SK-N-SH (cell line): ENCODE measurements at regions not wholly inside any gene's neighbourhood (a gene's known extent, or its start where the extent isn't known, plus 50 kb on each side); places are given as distances from the start of the nearest gene placed in this dataset.

ENCODE experiments used
- CTCF ChIA-PET: fragments of 300-600, 350-600 bp; formaldehyde crosslinking; extraction: SDS; loops from one replicate; lab custom pipeline; 2021; lab: Yijun Ruan, JAX
- POLR2A ChIA-PET: fragments of 350-600 bp; sonication (Branson Sonifier 250); formaldehyde crosslinking; extraction: SDS; loops from one replicate; lab custom pipeline; 2020; ENCODE audit warnings: antibody characterized with exemption, inconsistent platforms; lab: Yijun Ruan, JAX
- DNase-seq: peaks from one replicate; pipeline ENCODE4 v3.0.0; 2012
- H2AFZ ChIP-seq: fragments of 200-600 bp; sonication (generic); 2 replicates; pipeline ENCODE4 v1.8.1; 2016; ENCODE audit warnings: antibody characterized with exemption, mild to moderate bottlenecking, low read depth
- H3F3A ChIP-seq: fragments of 200-600 bp; sonication (generic); replicated peaks from 2 replicates; pipeline ENCODE3; 2016; ENCODE audit warnings: antibody characterized with exemption, mild to moderate bottlenecking; ENCODE audit not compliant: insufficient read depth
- H3K27ac ChIP-seq, 2 experiments: fragments of 200-500 bp in 1 of 2; fragments of 200-600 bp in 1 of 2; sonication (Bioruptor generic) in 1 of 2; sonication (generic), shearing (Covaris generic) in 1 of 2; 2 replicates each; pipeline versions ENCODE4 v1.5.1 to v1.6.1; 2014 to 2016; ENCODE audit warnings: low read depth in 2 of 2, inconsistent platforms in 1 of 2, low read length in 1 of 2, mild to moderate bottlenecking in 1 of 2, mixed read lengths in 1 of 2
- H3K27me3 ChIP-seq: fragments of 200-600 bp; sonication (generic), shearing (Covaris generic); 2 replicates; pipeline ENCODE4 v1.6.1; 2016; ENCODE audit warnings: mixed run types; ENCODE audit not compliant: insufficient read depth
- H3K36me3 ChIP-seq, 2 experiments: fragments of 200-500 bp in 1 of 2; fragments of 200-600 bp in 1 of 2; sonication (Bioruptor generic) in 1 of 2; sonication (generic) in 1 of 2; replicated peaks in 1 of 2; 2 replicates each; pipeline versions ENCODE3 to v1.5.1; 2014 to 2016; ENCODE audit warnings: low read length in 1 of 2, mild to moderate bottlenecking in 1 of 2; ENCODE audit not compliant: insufficient read depth in 2 of 2, control insufficient read depth in 1 of 2
- H3K4me1 ChIP-seq, 2 experiments: fragments of 200-500 bp in 1 of 2; fragments of 200-600 bp in 1 of 2; sonication (Bioruptor generic) in 1 of 2; sonication (generic), shearing (Covaris generic) in 1 of 2; 2 replicates each; pipeline versions ENCODE4 v1.5.1 to v1.6.1; 2014 to 2016; ENCODE audit warnings: low read depth in 1 of 2, low read length in 1 of 2, mixed run types in 1 of 2; ENCODE audit not compliant: insufficient read depth in 2 of 2, control insufficient read depth in 1 of 2
- H3K4me2 ChIP-seq: fragments of 200-600 bp; sonication (generic), shearing (Covaris generic); 2 replicates; pipeline ENCODE4 v1.6.1; 2017; ENCODE audit warnings: mixed run types
- H3K4me3 ChIP-seq, 2 experiments: fragments of 200-500 bp in 1 of 2; fragments of 200-600 bp in 1 of 2; sonication (Bioruptor generic) in 1 of 2; sonication (generic), shearing (Covaris generic) in 1 of 2; 2 replicates each; pipeline versions ENCODE4 v1.5.1 to v1.8.1; 2014 to 2016; ENCODE audit warnings: low read depth in 2 of 2, inconsistent platforms in 1 of 2, low read length in 1 of 2, mild to moderate bottlenecking in 1 of 2, mixed read lengths in 1 of 2, moderate library complexity in 1 of 2
- H3K79me2 ChIP-seq: fragments of 200-600 bp; sonication (generic); 2 replicates; pipeline ENCODE4 v1.8.1; 2017; ENCODE audit warnings: mild to moderate bottlenecking; ENCODE audit not compliant: insufficient read depth
- H3K9ac ChIP-seq: fragments of 200-600 bp; sonication (generic); 2 replicates; pipeline ENCODE4 v1.6.1; 2017; ENCODE audit warnings: mixed run types
- H3K9me2 ChIP-seq: fragments of 200-600 bp; sonication (generic); 2 replicates; pipeline ENCODE4 v1.6.1; 2017; ENCODE audit warnings: mixed run types
- H3K9me3 ChIP-seq: fragments of 200-600 bp; sonication (generic); 2 replicates; pipeline ENCODE4 v1.6.1; 2017; ENCODE audit warnings: mixed run types, mild to moderate bottlenecking, moderate library complexity
- H4K20me1 ChIP-seq: fragments of 200-600 bp; sonication (generic); 2 replicates; pipeline ENCODE4 v1.6.1; 2017; ENCODE audit warnings: mild to moderate bottlenecking, mixed run types; ENCODE audit not compliant: insufficient read depth
- ELF1 ChIP-seq: IDR thresholded peaks from 2 replicates; pipeline ENCODE4 v1.4.0; 2012
- EZH2phosphoT487 ChIP-seq: fragments of 200-600 bp; sonication (generic); IDR thresholded peaks from 2 replicates; pipeline ENCODE4 v1.6.1; 2017; ENCODE audit warnings: low read depth, mixed run types, mild to moderate bottlenecking, antibody characterized with exemption, moderate library complexity, borderline replicate concordance
- FOSL2 ChIP-seq: IDR thresholded peaks from 2 replicates; pipeline ENCODE4 v1.4.0; 2012; ENCODE audit warnings: low read depth, mild to moderate bottlenecking, moderate library complexity, borderline replicate concordance
- FOXM1 ChIP-seq: IDR thresholded peaks from 2 replicates; pipeline ENCODE4 v1.4.0; 2012; ENCODE audit warnings: low read depth, mild to moderate bottlenecking
- GABPA ChIP-seq: IDR thresholded peaks from 2 replicates; pipeline ENCODE4 v1.4.0; 2012; ENCODE audit warnings: low read depth, mild to moderate bottlenecking
- MXI1 ChIP-seq: IDR thresholded peaks from 2 replicates; pipeline ENCODE4 v1.6.1; 2012; ENCODE audit warnings: mild to moderate bottlenecking, low read depth, low read length, improper control_type of control experiment
- NFIC ChIP-seq: IDR thresholded peaks from 2 replicates; pipeline ENCODE4 v1.4.0; 2012; ENCODE audit warnings: borderline replicate concordance
- RAD21 ChIP-seq: IDR thresholded peaks from 2 replicates; pipeline ENCODE4 v1.6.1; 2012; ENCODE audit warnings: mild to moderate bottlenecking, low read length
- RFX5 ChIP-seq: IDR thresholded peaks from 2 replicates; pipeline ENCODE4 v1.6.1; 2012; ENCODE audit warnings: mild to moderate bottlenecking, improper control_type of control experiment, low read length
- SIN3A ChIP-seq: IDR thresholded peaks from 2 replicates; pipeline ENCODE4 v1.6.1; 2012; ENCODE audit warnings: low read depth, mild to moderate bottlenecking, low read length, moderate library complexity, borderline replicate concordance
- SMC3 ChIP-seq: IDR thresholded peaks from 2 replicates; pipeline ENCODE4 v1.6.1; 2012; ENCODE audit warnings: low read depth, low read length, improper control_type of control experiment
- TAF1 ChIP-seq: IDR thresholded peaks from 2 replicates; pipeline ENCODE4 v1.6.1; 2012; ENCODE audit warnings: low read depth, mild to moderate bottlenecking, low read length, moderate library complexity, borderline replicate concordance
- TCF12 ChIP-seq: IDR thresholded peaks from 2 replicates; pipeline ENCODE4 v1.4.0; 2012
- TEAD4 ChIP-seq: IDR thresholded peaks from 2 replicates; pipeline ENCODE4 v1.4.0; 2012; ENCODE audit warnings: mild to moderate bottlenecking, borderline replicate concordance; ENCODE audit not compliant: insufficient read depth
- WGBS: methylation state at CpG from one replicate; pipeline ENCODE4 v1.1.6; 2017; ENCODE audit warnings: low lambda C conversion rate; 5-methylcytosine and 5-hydroxymethylcytosine counted together
- TF ChIP-seq, protein P1 (sequence below): fragments of 150-350 bp; IDR thresholded peaks from 2 replicates; pipeline ENCODE4 v1.6.1; 2017; ENCODE audit warnings: antibody characterized with exemption, low read length, low read depth, borderline replicate concordance
- TF ChIP-seq, protein P2 (sequence below): IDR thresholded peaks from 2 replicates; pipeline ENCODE4 v1.4.0; 2012; ENCODE audit warnings: low read depth
- TF ChIP-seq, protein P3 (sequence below): IDR thresholded peaks from 2 replicates; pipeline ENCODE4 v1.6.1; 2012; ENCODE audit warnings: mild to moderate bottlenecking, low read depth, low read length, moderate library complexity
- TF ChIP-seq, protein P4 (sequence below): fragments of 150-350 bp; IDR thresholded peaks from 2 replicates; pipeline ENCODE4 v1.6.1; 2016; ENCODE audit warnings: mild to moderate bottlenecking, low read depth, low read length

DNA sequence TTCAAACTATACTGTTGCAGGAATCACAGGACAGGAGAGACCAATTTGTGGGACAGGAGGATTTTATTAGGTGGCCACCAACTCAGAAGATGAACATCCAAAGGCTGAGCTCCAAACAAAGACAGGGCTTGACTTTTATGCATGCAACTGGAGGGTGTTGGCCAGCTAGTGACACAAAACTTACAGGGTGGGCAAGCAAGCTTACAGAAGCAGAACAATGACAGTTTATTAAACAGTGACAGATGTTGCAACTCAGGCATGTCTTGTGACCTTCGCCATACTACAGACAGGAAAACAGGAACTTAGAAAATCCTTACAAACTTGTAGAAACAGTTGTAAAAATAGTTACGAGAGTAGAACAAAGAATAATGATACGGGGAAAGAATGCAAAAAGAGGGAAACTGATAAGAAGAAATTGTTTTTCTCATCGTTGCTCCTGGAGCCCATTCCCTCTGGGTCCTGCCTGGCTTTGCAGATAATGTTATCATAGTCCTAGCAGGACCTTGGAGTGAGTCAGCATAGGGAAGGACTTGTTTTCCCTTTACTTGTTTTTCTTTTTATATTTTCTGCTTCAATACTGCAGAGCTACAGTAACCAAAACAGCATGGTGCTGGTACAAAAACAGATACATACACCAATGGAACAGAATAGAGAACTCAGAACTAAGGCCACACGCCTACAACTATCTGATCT lies 2083.0 kb upstream of the ACO1 start:
- ChIA-PET POLR2A (no interaction called here), CTCF (interaction anchor here (0.7 kb wide), 1 partner anchor 11 kb away, joined by 4 read pairs; no protein-coding TSS in a partner anchor)
- Histone ChIP-seq H3K9me2 (no peaks in the 10 kb centered on the region), H3K4me1 (no peaks in the 10 kb centered on the region)
- whole genome bisulfite sequencing: 59% methylated on average over 5 of the region's 5 CpGs
- no peak for TF ChIP-seq FOSL2
- TF ChIP-seq TCF12: no peak
- TF ChIP-seq ELF1: no peak
- no peak for TF ChIP-seq TEAD4
- TF ChIP-seq RAD21: no peak
- TF ChIP-seq TAF1: no peak
- no peak for TF ChIP-seq SIN3A
- no peak for TF ChIP-seq GABPA
- TF ChIP-seq RFX5: no peak
- TF ChIP-seq, protein P1, sequence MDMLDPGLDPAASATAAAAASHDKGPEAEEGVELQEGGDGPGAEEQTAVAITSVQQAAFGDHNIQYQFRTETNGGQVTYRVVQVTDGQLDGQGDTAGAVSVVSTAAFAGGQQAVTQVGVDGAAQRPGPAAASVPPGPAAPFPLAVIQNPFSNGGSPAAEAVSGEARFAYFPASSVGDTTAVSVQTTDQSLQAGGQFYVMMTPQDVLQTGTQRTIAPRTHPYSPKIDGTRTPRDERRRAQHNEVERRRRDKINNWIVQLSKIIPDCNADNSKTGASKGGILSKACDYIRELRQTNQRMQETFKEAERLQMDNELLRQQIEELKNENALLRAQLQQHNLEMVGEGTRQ: no peak
- TF ChIP-seq FOXM1: no peak
- TF ChIP-seq MXI1: no peak
- TF ChIP-seq EZH2phosphoT487: no peak
- TF ChIP-seq, protein P2, sequence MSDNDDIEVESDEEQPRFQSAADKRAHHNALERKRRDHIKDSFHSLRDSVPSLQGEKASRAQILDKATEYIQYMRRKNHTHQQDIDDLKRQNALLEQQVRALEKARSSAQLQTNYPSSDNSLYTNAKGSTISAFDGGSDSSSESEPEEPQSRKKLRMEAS: no peak
- TF ChIP-seq, protein P3, sequence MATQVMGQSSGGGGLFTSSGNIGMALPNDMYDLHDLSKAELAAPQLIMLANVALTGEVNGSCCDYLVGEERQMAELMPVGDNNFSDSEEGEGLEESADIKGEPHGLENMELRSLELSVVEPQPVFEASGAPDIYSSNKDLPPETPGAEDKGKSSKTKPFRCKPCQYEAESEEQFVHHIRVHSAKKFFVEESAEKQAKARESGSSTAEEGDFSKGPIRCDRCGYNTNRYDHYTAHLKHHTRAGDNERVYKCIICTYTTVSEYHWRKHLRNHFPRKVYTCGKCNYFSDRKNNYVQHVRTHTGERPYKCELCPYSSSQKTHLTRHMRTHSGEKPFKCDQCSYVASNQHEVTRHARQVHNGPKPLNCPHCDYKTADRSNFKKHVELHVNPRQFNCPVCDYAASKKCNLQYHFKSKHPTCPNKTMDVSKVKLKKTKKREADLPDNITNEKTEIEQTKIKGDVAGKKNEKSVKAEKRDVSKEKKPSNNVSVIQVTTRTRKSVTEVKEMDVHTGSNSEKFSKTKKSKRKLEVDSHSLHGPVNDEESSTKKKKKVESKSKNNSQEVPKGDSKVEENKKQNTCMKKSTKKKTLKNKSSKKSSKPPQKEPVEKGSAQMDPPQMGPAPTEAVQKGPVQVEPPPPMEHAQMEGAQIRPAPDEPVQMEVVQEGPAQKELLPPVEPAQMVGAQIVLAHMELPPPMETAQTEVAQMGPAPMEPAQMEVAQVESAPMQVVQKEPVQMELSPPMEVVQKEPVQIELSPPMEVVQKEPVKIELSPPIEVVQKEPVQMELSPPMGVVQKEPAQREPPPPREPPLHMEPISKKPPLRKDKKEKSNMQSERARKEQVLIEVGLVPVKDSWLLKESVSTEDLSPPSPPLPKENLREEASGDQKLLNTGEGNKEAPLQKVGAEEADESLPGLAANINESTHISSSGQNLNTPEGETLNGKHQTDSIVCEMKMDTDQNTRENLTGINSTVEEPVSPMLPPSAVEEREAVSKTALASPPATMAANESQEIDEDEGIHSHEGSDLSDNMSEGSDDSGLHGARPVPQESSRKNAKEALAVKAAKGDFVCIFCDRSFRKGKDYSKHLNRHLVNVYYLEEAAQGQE: no peak
- no peak for TF ChIP-seq NFIC
- TF ChIP-seq, protein P4, sequence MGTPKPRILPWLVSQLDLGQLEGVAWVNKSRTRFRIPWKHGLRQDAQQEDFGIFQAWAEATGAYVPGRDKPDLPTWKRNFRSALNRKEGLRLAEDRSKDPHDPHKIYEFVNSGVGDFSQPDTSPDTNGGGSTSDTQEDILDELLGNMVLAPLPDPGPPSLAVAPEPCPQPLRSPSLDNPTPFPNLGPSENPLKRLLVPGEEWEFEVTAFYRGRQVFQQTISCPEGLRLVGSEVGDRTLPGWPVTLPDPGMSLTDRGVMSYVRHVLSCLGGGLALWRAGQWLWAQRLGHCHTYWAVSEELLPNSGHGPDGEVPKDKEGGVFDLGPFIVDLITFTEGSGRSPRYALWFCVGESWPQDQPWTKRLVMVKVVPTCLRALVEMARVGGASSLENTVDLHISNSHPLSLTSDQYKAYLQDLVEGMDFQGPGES: no peak
- no peak for TF ChIP-seq SMC3
- TF ChIP-seq, all 33 proteins: peak for 0
- H4K20me1 ChIP-seq: no peaks in the 10 kb centered on the region
- H3K9me3 ChIP-seq: no peaks in the 10 kb centered on the region
- no peak overlapping the region for H3K9ac ChIP-seq
- no peak overlapping the region for H2AFZ ChIP-seq
- H3K27ac ChIP-seq: no peak overlapping the region
- no peak overlapping the region for H3K4me2 ChIP-seq
- DNase-seq: no peak
- H3K27me3 ChIP-seq: no peaks in the 10 kb centered on the region
- no peak overlapping the region for H3K4me3 ChIP-seq
- H3F3A ChIP-seq: no peaks in the 10 kb centered on the region
- H3K36me3 ChIP-seq: no peaks in the 10 kb centered on the region
- H3K79me2 ChIP-seq: no peaks in the 10 kb centered on the region
